NCI-H510A (cell line): ENCODE measurements at regions not wholly inside any gene's neighbourhood (a gene's known extent, or its start where the extent isn't known, plus 50 kb on each side); places are given as distances from the start of the nearest gene placed in this dataset.
"Not testable (repeated sequence)": the region's sequence is repeated elsewhere in the genome, so short reads cannot be mapped to it uniquely, and the experiment has no call there.

Experiments used
- DNase-seq: peaks from one replicate; lab custom pipeline; 2025; lab: John Stamatoyannopoulos, UW

DNA sequence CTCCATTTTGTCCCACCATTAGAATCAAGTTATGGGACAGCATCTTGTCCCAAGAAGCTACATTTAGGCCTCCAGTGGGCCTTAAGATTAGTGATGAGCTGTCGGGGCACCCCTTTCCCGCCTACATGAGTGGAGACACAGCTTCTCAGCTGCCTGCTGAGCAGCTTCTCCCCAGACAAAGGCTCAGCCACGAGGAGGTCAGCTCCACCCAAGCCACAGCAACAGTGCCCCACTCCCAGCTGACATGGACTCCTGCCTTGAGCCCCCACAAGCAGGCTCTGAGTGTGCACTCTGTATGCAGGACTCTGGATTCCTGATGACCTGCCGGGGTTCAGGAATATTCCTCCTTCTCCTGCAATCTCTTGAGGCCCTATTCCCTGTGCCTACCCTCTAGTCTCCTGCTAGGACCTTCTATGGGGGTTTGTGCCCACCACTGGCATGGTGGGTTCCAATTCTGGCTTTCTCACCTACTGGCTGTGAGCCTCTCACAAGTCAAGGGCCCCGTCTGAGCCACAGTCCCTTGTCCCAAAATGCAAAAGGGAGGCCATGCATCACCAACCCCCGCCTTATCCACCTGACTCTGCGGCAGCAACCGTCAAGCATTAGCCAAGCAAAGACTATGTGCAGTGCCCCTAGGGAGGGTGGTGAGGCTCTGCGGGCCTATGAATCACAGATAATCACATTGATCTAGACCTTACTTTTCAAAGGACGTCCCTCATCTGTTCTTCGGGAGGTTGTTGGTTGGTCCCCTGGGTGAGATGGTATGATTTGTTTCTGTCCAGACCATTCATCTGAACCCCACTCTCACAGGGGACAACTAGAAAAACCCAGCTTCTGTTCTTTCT is 269.1 kb downstream of the MED10 start:
- no peak for DNase-seq

DNA sequence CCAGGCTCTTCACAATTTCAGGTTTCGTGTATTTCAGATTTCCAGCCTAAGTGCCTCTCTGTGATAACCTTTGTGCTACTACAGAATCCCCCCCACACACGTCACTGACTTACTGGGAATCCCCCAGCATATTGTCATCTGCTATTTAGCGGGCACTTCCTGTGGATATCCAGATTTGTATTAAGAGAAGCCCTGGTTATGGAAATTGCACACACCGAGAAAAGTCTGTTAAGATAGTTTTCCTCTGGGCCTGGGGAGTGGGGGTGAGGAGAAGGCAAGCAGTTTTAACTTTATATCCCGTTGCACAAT is 269.9 kb downstream of the MED10 start:
- no peak for DNase-seq

- no peak for DNase-seq
These were observed 270.4 kb downstream of the MED10 start for GRCh38 chr5:6107675-6108539.

GRCh38 chr5:6106756-6107155 is 271.6 kb downstream of the MED10 start:
- DNase-seq: no peak

DNA sequence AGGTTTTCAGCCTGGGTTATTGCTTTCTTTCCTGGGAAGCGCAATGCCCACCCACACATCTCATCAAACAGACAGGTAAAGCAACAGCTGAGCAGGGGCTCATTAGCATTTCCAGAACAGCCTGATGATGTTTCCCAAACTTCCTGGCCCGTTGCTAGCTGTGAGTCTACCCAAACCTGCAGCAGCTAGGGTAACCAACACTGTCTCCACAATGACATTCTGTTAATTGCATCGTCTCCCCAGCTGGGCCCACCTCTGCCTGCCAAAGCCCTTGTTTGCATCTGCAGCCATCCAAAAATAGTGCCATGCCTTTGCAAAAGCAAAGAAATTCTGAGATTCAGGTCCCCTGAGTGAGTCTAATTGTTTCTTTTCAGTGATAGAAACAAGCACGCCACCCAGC is 273.0 kb downstream of the MED10 start:
- no peak for DNase-seq

DNA sequence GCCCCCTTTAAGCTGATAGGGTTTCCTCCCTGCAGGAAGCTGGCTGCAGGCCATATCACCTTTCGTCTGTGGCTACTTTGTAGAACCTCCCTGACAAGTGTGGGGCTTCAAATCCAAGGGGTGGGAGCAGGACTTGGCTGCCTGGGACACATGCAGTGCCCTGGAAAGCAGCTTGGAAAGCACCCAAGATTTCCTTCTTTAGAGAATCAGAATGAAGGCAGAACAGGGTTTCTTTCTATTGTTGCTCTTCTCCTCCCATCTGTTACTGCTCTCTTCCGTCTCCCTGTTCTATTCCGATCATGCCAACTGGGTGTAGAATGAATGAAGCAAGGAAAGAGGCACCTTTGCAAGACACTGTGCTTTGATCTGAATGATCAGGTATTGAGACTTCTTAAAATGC is 282.2 kb downstream of the MED10 start:
- no peak for DNase-seq

- not testable (repeated sequence) for DNase-seq
These were observed 284.2 kb downstream of the MED10 start for GRCh38 chr5:6094180-6094579.

- DNase-seq: no peak
These were observed 287.5 kb downstream of the MED10 start for GRCh38 chr5:6090838-6091237.

DNA sequence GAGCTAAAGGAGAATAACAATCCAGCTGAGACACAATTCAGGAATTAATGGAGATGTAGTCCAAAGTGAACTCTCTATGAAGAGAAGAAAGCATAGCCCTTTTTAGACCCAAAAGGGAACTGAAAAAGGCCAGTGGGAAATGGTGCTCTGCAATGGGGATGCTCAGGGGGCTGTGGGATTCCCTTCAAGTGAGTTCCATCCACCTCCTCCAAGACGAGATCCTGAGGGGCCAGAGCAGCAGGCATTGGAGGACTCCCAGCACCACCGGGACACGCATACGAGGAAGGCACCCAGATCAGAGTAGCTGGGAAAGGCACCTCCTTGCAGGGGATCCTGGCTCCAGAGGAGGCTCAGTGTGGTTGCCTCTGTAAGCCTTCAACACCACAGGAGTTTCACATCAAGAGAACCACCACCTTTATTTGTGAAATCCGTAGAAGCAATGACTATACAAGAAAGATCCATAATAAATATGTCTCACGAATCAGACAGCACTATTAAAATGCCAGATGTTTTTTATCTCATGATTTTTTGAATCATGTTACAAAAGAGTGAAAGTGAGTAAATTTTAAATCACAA is 288.2 kb downstream of the MED10 start:
- DNase-seq: no peak

DNA sequence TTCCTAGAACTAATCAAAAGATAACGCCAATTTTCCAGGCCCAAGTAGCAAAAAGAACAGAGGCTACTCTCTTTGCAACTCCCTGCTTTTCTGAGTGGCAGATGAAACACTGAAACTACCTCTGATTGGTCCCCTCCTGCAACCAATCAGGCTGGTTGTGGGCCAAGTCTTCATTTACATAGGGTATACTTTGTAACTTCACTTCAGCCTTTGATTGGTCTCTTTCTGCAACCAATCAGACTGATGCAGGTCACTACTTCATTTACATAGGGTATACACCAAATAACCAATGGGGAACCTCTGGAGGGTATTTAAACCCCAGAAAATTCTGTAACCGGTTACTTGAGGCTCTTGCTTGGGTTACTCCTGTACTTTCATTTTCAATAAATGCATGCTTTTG is 289.6 kb downstream of the MED10 start:
- no peak for DNase-seq

- DNase-seq: no peak
These were observed 290.8 kb downstream of the MED10 start for GRCh38 chr5:6087576-6087975.

GRCh38 chr5:6086871-6087270 is 291.5 kb downstream of the MED10 start:
- no peak for DNase-seq

DNA sequence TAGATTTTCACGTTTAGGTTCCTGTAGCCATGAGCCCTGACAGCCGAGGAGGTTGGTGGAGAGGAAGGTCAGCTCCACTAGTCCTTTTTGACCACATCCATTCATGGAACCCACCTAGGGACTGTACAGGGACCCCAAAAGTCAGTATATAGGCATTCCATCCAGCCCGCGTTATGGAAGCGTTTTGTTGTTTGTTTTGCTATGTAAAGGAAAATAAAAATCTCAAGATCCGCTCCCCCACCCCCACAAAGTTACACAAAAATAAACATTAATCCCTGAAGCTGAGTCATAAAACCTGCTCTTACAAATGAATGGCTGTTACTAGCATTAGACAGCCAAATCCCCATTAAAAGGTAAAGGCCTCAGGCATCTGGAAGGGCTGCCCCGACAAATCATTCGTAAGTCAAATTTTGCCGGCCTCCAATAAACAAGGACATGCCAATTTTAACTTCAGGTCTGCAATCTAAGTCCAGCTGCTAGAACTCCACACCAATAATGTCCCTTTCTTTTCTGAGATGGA is 292.9 kb downstream of the MED10 start:
- DNase-seq: no peak

GRCh38 chr5:6084836-6085235 is 293.5 kb downstream of the MED10 start:
- DNase-seq: no peak

GRCh38 chr5:6084376-6084775 is 294.0 kb downstream of the MED10 start:
- DNase-seq: no peak

DNA sequence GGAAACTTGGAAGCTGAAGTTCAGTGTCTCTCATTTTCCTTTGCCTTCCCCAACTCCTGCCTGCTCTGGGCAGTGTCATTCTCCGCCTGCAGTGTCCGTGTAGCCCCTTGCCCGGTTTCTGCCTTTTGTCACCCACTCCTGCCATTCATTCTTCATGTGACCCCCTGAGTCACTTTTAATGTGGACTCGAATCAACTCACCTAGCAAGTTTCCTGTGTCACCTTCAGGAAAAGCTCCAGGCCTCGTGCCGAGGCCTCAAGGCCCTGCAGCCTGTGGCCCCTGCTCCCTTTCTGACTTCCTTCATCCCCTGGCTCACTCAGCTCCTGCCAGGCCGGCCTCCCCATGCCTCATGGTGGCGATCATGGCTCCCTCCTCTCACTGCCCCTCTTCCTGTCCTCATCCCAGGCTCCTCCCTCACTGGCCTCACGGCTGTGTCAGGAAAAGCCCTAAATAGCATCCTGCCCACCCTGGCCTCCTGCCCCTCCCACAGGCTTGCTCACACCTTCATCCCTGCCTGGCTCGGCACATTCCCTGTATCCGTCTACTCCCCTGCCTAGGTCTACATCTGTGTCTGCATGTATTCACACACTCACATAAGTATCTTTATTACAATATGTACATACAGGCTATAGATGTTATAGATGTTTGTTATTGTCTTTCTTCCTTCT is 294.9 kb downstream of the MED10 start:
- no peak for DNase-seq

DNA sequence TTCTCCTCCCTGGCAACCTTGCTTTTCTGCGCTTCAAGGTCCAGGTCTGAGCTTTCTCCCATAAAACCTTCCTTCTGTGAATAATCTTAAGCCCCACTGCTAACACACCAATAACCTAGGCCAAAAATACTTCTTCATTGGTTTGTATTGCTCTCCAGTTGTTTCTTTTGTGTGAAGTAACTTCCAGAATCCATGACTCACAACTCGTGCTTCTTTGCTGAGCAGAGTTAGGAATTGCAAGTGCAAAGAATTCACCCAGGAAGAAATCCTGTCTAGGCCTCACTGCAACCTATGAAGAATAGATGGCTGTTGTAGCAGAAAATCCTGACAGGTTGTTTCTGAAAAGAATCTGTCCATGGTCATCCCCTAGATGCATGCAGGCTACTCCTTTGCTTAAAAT is 295.7 kb downstream of the MED10 start:
- DNase-seq: no peak

DNA sequence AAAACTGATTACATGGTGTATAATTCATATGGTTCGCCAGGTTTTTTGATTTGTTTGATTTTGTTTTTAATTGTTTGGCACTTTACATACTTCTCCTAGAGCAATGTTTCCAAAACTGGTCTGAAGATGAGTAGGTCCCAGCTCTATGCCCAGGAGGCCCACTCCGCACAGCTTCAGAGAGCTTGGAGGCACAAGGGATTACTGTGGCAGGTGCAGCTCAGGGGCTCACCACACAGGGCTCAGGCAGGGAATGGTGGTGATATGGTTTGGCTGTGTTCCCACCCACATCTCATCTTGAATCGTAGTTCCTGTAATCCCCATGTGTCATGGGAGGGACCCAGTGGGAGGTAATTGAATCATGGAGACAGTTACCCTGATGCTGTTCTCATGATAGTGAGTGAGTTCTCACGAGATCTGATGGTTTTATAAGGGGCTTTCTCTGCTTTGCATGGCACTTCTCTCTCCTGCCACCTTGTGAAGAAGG is 296.6 kb downstream of the MED10 start:
- no peak for DNase-seq

GRCh38 chr5:6080930-6081726 is 297.2 kb downstream of the MED10 start:
- no peak for DNase-seq

GRCh38 chr5:6080436-6080835 is 297.9 kb downstream of the MED10 start:
- DNase-seq: no peak

- no peak for DNase-seq
These were observed 299.5 kb downstream of the MED10 start for GRCh38 chr5:6078881-6079280.
